ENCODE measurements at regions not wholly inside any gene's neighbourhood (a gene's known extent, or its start where the extent isn't known, plus 50 kb on each side); places are given as distances from the start of the nearest gene placed in this dataset.
A peak's percentile ranks its signal among the peaks of the same experiment; 100 is the strongest.

GRCh38 chr5:125293223-125293622 lies 546.8 kb upstream of the ZNF608 start:
- no peak for DNase-seq

- no peak for DNase-seq
Measured at GRCh38 chr5:125293726-125294125, 547.3 kb upstream of the ZNF608 start.

DNA sequence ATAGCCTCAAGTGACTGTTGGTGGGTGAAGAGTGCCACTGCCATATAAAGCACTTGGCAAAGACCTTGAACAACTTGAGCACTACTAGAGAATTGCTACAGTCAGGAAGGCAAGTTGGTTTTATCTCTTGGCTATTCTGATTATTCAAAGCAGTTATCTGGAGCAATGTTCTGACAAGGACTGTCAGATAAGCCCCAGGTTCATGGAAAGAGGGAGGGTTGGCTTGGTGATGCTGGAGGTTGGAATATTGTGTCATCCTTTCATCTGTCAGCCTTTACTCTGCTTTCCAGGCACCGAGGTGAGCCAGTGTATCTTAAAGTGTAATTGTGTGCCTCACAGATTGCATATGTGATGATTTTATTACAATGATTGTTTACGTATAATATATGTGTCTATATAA lies 548.4 kb upstream of the ZNF608 start:
- DNase-seq, result no peak

- DNase-seq, result peak; percentile 73
Measured at GRCh38 chr5:125295405-125295872, 549.0 kb upstream of the ZNF608 start.

DNA sequence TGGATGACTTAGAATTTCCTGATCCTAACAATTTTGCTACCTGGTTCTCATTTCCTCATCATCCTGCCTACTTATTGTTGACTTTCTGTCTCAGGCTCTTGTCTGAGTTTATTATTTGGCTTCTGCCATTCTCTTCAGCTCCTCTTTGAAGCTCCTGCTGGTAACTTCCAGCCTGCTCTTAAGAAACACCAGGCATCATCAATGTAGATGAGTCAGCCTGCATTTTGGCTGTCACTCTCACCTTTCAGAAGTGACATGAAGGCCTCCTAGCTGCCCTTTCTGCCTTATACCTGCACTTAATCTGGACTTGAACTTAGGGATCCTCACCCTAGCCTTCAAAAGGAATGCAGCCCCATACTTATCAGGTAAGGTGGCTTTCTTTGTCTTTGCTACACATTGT lies 551.8 kb upstream of the ZNF608 start:
- no peak for DNase-seq

DNA sequence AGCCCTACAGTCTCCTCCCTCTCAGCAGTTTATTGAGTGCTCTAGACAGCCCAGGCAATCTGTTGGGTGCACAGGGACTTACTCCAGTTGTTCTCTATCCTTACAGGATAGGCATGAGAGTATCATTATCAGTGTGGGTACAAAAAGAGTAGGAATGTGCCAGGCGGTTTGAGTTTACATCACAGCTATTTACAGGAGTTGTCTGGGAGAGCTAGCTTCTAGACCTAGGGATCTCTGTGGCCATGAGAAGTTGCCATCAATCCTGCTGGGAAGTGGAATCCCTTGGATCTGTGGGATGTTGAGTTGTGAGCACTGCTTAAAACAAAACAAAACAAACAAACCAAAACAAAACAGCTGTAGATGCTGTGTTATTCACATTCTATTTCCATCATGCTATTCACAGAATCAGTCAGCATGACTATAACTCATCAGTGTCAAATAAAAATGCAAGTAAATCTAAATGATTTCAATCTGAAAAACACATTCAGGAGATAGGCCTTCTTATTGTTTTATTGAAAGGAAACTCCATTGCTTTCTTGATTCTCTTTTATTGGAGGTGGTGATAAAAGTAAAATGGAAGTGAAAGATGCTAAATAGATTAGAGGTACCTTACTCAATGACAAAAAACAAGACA lies 552.4 kb upstream of the ZNF608 start:
- DNase-seq, result no peak

DNA sequence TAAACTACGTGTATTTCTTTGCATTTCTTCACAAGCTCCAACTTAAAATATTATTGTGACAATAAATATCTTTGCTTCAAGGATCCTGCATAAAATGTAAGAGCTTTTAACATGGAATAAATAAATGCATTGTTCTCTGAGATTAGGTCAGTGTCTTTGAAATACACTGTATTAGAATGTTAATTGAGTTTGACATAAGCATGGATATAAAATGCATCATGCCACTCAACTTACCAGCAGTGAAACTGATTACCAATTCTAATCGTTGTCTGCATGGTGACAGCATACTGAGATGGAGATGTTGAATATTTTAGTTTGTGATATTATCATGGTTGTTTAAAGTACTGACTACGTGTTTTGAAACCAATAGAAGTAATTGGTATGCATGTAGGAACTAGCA lies 555.3 kb upstream of the ZNF608 start:
- no peak for DNase-seq

DNA sequence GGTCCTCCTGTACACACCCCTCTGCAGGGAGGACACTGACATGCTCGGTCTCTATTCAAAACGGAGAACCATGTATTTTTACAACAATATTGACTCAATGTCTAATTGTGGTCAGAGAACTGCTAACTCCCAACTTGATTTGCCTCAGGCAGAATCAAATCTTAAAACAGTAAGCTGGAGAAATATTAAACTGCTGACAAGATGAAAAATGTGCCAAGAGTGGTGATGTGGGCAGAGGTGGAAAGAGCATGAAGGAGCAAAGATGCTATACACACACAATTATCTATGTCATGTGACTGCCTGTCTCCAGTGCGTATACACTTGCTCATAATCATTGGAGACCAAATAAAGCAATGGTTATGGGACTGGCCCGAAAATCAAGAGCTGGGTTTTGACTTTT lies 556.1 kb upstream of the ZNF608 start:
- DNase-seq, result no peak

GRCh38 chr5:125306741-125307140 lies 560.3 kb upstream of the ZNF608 start:
- no peak for DNase-seq

- DNase-seq, result no peak
Measured at GRCh38 chr5:125310749-125311148, 564.3 kb upstream of the ZNF608 start.

- DNase-seq, result peak; percentile 95
Measured at GRCh38 chr5:125311743-125312142, 565.3 kb upstream of the ZNF608 start.

DNA sequence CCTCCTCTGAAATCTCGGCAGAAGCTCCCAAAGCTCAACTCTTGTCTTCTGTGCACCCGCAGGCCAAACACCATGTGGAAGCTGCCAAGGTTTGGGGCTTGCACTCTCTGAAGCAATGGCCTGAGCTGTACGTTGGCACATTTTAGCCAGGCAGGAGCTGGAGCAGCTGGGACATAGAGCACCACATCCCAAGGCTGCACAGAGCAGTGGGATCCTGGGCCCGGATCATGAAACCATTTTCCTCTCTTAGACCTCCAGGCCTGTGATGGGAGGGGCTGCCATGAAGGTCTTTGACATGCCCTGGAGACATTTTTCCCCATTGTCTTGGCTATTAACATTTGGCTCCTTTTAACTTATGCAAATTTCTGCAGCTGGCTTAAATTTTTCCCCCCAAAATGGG lies 567.1 kb upstream of the ZNF608 start:
- no peak for DNase-seq

- no peak for DNase-seq
Measured at GRCh38 chr5:125315306-125315705, 568.9 kb upstream of the ZNF608 start.

DNA sequence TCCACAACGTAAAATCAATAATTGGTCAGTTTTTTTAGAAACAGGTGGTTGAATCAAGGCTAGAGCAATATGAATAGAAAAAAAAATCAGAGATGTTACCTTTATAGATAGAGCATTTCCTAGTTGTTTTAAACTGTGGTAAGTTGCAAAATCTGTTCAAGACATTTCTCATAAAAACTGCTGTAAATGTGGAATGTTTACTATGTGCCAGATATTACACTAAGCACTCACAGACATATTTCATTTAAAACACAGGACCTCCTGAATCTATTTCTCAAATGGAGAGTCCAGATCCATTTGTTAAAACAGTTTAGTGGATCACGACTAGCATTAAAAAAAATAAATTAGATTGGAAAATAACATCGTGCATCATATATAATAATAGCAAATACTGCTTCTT lies 570.0 kb upstream of the ZNF608 start:
- DNase-seq, result no peak

GRCh38 chr5:125316915-125317535 lies 570.6 kb upstream of the ZNF608 start:
- DNase-seq, result no peak

GRCh38 chr5:125317536-125317995 lies 571.1 kb upstream of the ZNF608 start:
- no peak for DNase-seq

DNA sequence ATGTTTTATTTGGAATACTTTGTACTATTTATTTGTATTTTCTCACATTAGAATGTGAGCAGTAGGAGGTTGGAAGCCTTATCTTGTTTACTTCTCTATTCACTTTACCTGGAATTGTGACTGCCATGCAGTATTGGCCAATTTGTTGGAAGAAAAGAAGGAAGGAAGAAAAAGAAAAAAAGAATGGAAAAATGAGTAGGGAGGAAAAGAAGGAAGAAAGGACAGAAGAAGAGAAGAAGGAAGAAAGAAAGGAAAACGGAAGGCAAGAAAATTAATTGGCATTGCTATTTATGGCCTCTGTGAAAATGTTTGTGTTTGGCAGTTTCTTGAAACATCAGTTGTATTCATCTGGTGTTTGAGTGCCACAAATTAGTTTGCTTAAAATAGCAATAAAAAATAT lies 575.2 kb upstream of the ZNF608 start:
- DNase-seq, result no peak

- no peak for DNase-seq
Measured at GRCh38 chr5:125323613-125324012, 577.2 kb upstream of the ZNF608 start.

DNA sequence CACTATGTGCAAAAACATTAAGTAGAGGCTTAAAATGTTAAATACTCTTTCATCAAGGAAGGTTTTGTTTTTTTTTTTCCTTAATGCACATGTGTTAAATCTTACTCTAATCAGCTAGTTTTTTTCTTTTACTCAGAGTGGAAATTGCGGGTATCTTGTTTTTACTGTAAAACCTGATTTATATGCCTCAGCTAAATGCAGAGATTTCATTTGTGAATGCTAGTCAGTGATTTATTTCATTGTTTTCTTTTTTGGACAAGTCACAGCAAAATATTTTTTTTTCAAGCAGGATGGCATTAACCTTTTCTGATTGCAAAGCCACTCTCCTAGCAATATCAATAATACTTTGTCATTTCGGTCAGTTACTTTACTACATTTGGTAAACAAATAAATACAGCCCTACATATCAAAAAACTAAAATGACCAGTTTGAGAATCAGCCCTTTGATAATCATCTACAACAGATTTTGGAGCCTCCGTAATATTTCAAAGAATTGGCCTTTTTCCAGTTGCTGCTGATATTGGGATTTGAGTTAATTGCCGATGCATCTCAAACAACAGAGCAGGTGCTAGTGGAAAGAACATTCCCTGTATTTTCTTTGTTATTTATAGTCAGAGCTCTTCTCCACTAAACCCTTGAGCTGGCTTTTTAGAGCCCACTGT lies 579.2 kb upstream of the ZNF608 start:
- DNase-seq, result no peak

GRCh38 chr5:125326150-125326510 lies 579.7 kb upstream of the ZNF608 start:
- peak; percentile 81 for DNase-seq

- DNase-seq, result no peak
Measured at GRCh38 chr5:125327676-125328075, 581.2 kb upstream of the ZNF608 start.

- no peak for DNase-seq
Measured at GRCh38 chr5:125331987-125332598, 585.7 kb upstream of the ZNF608 start.

GRCh38 chr5:125333416-125333815 lies 587.0 kb upstream of the ZNF608 start:
- peak; percentile 22 for DNase-seq

- DNase-seq, result no peak
Measured at GRCh38 chr5:125336401-125336800, 590.0 kb upstream of the ZNF608 start.
